ENCODE measurements at regions not wholly inside any gene's neighbourhood (a gene's known extent, or its start where the extent isn't known, plus 50 kb on each side); places are given as distances from the start of the nearest gene placed in this dataset.

DNA sequence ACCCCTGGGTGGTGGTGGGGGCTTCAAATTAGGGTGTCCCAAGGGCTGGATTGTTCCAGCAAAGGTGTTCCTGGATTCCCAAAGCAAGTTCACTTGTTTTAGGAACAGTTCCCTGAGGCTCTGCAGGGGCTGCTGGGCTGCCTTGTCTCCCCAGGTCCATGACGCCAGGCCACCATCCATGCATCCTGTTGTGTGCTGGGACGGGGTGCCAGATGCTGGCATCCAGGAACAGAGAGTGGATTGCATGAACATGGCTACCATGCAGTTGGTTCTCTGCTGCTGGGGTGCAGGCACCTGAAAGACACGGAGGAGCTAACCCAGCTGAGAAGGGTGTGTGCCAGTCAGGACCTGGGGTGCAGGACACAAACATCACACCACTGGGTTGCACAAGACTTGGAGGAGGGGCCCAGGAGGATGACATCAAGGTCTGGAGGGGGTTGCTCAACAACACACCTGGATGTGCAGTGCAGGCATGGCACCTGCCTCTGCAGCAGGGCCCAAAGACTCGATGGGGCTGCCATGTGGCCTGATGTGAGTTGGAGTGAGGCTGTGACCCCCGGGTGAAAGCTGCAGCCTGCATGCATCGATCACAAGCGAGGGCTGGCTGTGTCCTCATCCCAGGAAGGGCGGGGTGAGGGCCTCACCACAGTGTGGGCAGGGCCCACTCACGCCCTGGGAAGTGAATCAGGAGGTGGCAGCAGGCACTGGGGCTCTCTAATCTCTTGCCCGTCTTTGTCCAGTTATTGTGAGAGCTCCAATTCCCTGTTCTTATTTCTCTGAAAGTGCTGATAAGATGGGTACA is 74.0 kb upstream of the CLDN5 start:
- FAIRE-seq = no peak
- Histone ChIP-seq H3K27ac (ENCODE audit: extremely low read depth, low read depth, low read length) (no peak overlapping the region), H4K20me1 (replicated peaks; ENCODE audit: control insufficient read depth, insufficient read depth, low read length) (peaks cover 11% of the 10 kb centered on the region; the same call in 1 of the 2 replicates), H3K9me1 (ENCODE audit: control insufficient read depth, insufficient read depth, low read length) (no peaks in the 10 kb centered on the region), H3K9ac (ENCODE audit: insufficient read depth in 1 of 2, low read depth in 2 of 2, low read length in 2 of 2) (peak overlapping the region in 1 of 2 experiments; percentile 78; a peak in 2 of 4 replicates), H3K79me2 (ENCODE audit: control insufficient read depth, insufficient read depth, low read length) (no peaks in the 10 kb centered on the region), H2AFZ (ENCODE audit: low read depth, low read length) (no peak overlapping the region), H3K4me1 (replicated peaks in 1 of 2; ENCODE audit: control insufficient read depth in 2 of 2, insufficient read depth in 2 of 2, low read length in 2 of 2) (peaks cover 0 to 11% of the 10 kb centered on the region in 2 experiments; a peak in 1 of 5 replicates), H3K4me2 (ENCODE audit: insufficient read depth, low read length) (no peak overlapping the region), H3K4me3 (no peak overlapping the region), H3K27me3 (ENCODE audit: control insufficient read depth in 2 of 2, insufficient read depth in 2 of 2, low read length in 2 of 2) (peaks cover 79 to 85% of the 10 kb centered on the region in 2 experiments), H3K36me3 (ENCODE audit: control insufficient read depth, insufficient read depth, low read length) (no peaks in the 10 kb centered on the region), H3K9me3 (replicated peaks; ENCODE audit: control insufficient read depth, insufficient read depth, low read depth, low read length) (no peaks in the 10 kb centered on the region)
- BruUV-seq (replicated peaks) = no TSS peak
- in situ Hi-C loops (cut with MboI) (no loop called here), intact Hi-C loops (cut with micrococcal nuclease) (no loop called here)
- WGBS (ENCODE audit: insufficient coverage, low coverage, missing lambda C conversion rate) = 2% methylated on average over 10 of the region's 10 CpGs
- peak in 2 of 4 experiments; percentile 28 to 37 for DNase-seq (ENCODE audit: extremely low read depth in 1 of 4, low spot score in 3 of 4)
- ChIA-PET CTCF (ENCODE audit: low intra/inter-chr PET ratio) (no interaction called here), POLR2A (interaction anchor here (0.7 to 1.9 kb wide), 6 partner anchors 11 to 521 kb away, joined by 3 to 6 read pairs (median 3); no protein-coding TSS in a partner anchor)
- ATAC-seq = 0 out of 3 replicates have a peak, but pooled peaks have one; percentile 7
- no peak for TF ChIP-seq MAFG (tag; conservative IDR thresholded peaks at IDR 0.05)
- TF ChIP-seq, protein P1, sequence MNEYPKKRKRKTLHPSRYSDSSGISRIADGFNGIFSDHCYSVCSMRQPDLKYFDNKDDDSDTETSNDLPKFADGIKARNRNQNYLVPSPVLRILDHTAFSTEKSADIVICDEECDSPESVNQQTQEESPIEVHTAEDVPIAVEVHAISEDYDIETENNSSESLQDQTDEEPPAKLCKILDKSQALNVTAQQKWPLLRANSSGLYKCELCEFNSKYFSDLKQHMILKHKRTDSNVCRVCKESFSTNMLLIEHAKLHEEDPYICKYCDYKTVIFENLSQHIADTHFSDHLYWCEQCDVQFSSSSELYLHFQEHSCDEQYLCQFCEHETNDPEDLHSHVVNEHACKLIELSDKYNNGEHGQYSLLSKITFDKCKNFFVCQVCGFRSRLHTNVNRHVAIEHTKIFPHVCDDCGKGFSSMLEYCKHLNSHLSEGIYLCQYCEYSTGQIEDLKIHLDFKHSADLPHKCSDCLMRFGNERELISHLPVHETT (CRISPR knock-in tag; conservative IDR thresholded peaks at IDR 0.05 in 1 of 2, IDR thresholded peaks at IDR 0.05 in 1 of 2) = 0 out of 4 replicates have a peak, but pooled peaks of 1 of the 2 experiments have one; percentile 61
- TF ChIP-seq KLF6 (CRISPR knock-in tag; IDR thresholded peaks at IDR 0.05; ENCODE audit: borderline replicate concordance) = no peak
- TF ChIP-seq CHD4 (IDR thresholded peaks at IDR 0.05; ENCODE audit: insufficient read depth, insufficient replicate concordance, low read depth, low read length, poor library complexity, severe bottlenecking) = no peak
- 0 out of 4 replicates have a peak, but pooled peaks of 1 of the 2 experiments have one; percentile 33 for TF ChIP-seq FOXA3 (CRISPR knock-in tag; conservative IDR thresholded peaks at IDR 0.05 in 1 of 2, IDR thresholded peaks at IDR 0.05 in 1 of 2)
- TF ChIP-seq PYGO2 (tag; IDR thresholded peaks at IDR 0.05) = no peak
- TF ChIP-seq SMARCA5 (IDR thresholded peaks at IDR 0.05) = no peak
- no peak for TF ChIP-seq ZNF764 (CRISPR knock-in tag; IDR thresholded peaks at IDR 0.05; ENCODE audit: low read depth)
- TF ChIP-seq, protein P2, sequence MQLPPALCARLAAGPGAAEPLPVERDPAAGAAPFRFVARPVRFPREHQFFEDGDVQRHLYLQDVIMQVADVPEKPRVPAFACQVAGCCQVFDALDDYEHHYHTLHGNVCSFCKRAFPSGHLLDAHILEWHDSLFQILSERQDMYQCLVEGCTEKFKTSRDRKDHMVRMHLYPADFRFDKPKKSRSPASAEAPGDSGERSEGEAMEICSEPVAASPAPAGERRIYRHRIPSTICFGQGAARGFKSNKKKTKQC (CRISPR knock-in tag; IDR thresholded peaks at IDR 0.05) = peak; percentile 30; the same call in 1 of the 2 replicates
- TF ChIP-seq PRMT5 (CRISPR knock-in tag; IDR thresholded peaks at IDR 0.05) = peak; percentile 38; the same call in 1 of the 2 replicates
- no peak for TF ChIP-seq ZNF324 (CRISPR knock-in tag; IDR thresholded peaks at IDR 0.05)
- no peak for TF ChIP-seq NRF1 (conservative IDR thresholded peaks at IDR 0.05 in 1 of 2, IDR thresholded peaks at IDR 0.05 in 1 of 2)
- no peak for TF ChIP-seq KDM2B (CRISPR knock-in tag; IDR thresholded peaks at IDR 0.05)
- TF ChIP-seq POLR2B (IDR thresholded peaks at IDR 0.05; ENCODE audit: low read depth, partially characterized antibody) = no peak
- no peak for TF ChIP-seq POLR3A (IDR thresholded peaks at IDR 0.05; ENCODE audit: borderline replicate concordance, extremely low read depth, insufficient read depth, insufficient read length)
- TF ChIP-seq SNRNP70 (optimal IDR thresholded peaks at IDR 0.05; ENCODE audit: low read depth, low read length) = no peak
- no peak for TF ChIP-seq GTF2F1 (IDR thresholded peaks at IDR 0.05; ENCODE audit: low read depth, low read length)
- TF ChIP-seq, protein P3, sequence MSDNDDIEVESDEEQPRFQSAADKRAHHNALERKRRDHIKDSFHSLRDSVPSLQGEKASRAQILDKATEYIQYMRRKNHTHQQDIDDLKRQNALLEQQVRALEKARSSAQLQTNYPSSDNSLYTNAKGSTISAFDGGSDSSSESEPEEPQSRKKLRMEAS (CRISPR knock-in tag; IDR thresholded peaks at IDR 0.05) = peak; percentile 44; the same call in 1 of the 2 replicates
- TF ChIP-seq HDAC1 (IDR thresholded peaks at IDR 0.05) = no peak
- TF ChIP-seq FOXP1 (CRISPR knock-in tag; IDR thresholded peaks at IDR 0.05) = 0 out of 2 replicates have a peak, but pooled peaks have one; percentile 43
